SK-N-DZ (cell line): ENCODE measurements at regions not wholly inside any gene's neighbourhood (a gene's known extent, or its start where the extent isn't known, plus 50 kb on each side); places are given as distances from the start of the nearest gene placed in this dataset.
A peak's percentile ranks its signal among the peaks of the same experiment; 100 is the strongest.
"Not testable (repeated sequence)": the region's sequence is repeated elsewhere in the genome, so short reads cannot be mapped to it uniquely, and the experiment has no call there.

ENCODE experiments used
- DNase-seq: peaks from one replicate; pipeline ENCODE4 v3.0.0-alpha.2; 2015; ENCODE audit warnings: low spot score
- small RNA-seq, 2 experiments: library from RNA; depleted of rRNA; stranded (forward); fragments of <200 nt; gene quantifications; one replicate each; pipeline ENCODE3, GENCODE V24; 2014

DNA sequence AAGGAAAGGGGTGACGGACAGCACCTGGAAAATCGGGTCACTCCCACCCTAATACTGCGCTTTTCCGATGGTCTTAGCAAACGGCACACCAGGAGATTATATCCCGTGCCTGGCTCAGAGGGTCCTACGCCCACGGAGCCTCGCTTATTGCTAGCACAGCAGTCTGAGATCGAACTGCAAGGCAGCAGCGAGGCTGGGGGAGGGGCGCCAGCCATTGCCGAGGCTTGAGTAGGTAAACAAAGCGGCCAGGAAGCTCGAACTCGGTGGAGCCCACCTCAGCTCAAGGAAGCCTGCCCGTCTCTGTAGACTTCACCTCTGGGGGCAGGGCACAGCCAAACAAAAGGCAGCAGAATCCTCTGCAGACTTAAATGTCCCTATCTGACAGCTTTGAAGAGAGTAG, 91.5 kb upstream of the MBIP start:
- DNase-seq: not testable (repeated sequence)

DNA sequence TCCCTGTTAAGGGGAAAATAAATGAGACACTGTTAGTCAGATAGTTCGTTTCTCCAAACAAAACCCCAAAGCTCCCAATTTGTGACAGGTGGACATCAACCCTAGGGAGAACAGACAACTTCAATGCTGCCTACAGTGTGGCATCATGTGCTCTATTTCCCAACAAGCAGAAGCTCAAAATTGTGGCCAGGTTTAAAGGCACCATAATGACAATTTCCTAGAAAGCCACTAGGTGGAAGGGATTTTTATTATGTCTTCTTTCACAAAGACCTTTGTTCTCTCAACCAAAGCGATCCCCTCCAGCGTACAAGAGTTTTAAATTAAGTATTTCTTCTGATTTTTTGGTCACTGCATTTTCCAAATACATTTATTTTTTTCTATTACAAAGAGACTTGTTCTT, 88.0 kb upstream of the MBIP start:
- DNase-seq: no peak

DNA sequence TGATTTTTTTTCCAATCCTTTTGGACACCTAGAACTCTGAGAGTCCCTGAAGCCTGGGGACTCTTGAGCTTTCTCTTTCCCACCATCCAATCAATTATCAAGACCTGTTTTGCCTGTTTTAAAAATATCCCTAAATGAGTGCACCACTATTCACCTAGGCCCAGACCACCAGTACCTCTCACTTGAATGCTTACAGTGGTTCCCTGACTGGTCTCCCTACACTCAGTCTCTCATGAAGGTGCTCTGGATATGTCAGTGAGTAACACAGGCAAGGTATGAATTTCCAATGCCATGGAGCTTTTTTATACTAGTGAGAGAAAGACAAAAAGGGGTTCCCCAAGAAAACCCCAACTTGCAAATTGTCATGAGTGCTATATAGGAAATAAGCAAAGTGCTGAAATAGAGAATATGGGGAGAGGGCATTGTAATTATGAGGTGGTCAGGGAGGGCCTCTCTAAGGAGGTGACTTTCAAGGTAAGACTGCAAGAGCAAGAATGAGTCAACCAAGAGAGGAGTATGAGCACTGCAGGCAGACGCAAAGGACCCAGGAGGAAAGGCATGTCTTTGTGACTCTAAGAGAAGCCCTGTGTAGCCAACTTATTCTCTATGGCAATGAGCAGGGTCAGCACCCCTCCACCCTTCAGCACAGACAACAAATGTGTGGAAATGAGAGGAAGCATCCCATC, 85.3 kb upstream of the MBIP start:
- DNase-seq: no peak

- DNase-seq: no peak
Observed at GRCh38 chr14:36402867-36403266, 82.4 kb upstream of the MBIP start.

GRCh38 chr14:36398463-36399291, 78.2 kb upstream of the MBIP start:
- no peak for DNase-seq

DNA sequence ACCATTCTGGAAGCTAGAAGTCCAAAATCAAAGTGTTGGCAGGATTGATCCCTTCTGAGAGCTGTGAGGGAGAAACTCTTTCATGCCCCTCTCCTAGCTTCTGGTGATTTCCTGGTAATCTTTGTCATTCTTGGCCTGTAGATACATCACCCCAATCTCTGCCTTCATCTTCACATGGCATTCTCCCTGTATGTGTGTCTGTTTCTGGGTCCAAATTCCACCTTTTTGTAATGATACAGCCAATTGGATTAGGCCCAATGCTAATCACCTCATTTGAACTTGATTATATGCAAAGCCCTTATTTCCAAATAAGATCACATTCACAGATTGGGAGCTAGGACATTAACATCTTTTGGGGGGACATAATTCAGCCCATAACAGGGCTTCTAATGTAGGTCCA, 76.9 kb upstream of the MBIP start:
- DNase-seq: no peak

GRCh38 chr14:36396798-36397197, 76.4 kb upstream of the MBIP start:
- DNase-seq: no peak

GRCh38 chr14:36394593-36394992, 74.2 kb upstream of the MBIP start:
- no peak for DNase-seq

DNA sequence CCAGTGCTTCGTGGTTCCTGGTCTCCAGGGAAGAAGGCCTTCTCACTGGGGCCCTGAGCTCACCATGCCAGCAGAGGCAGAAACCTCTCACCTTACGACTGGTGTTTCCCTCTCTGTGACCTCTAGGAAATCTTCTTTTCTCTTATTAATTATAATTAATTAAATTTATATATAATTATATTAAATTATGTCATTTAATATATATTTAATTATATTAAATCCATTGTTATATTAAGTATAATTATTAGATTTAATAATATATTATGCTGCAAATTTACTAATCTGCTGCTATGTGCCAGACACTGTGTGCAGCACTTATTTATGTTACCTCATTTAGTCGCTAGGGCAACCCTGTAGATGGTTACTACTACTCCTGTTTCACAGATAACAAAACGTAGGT, 70.3 kb upstream of the MBIP start:
- no peak for DNase-seq

- no peak for DNase-seq
Observed at GRCh38 chr14:36383767-36384431, 63.5 kb upstream of the MBIP start.

DNA sequence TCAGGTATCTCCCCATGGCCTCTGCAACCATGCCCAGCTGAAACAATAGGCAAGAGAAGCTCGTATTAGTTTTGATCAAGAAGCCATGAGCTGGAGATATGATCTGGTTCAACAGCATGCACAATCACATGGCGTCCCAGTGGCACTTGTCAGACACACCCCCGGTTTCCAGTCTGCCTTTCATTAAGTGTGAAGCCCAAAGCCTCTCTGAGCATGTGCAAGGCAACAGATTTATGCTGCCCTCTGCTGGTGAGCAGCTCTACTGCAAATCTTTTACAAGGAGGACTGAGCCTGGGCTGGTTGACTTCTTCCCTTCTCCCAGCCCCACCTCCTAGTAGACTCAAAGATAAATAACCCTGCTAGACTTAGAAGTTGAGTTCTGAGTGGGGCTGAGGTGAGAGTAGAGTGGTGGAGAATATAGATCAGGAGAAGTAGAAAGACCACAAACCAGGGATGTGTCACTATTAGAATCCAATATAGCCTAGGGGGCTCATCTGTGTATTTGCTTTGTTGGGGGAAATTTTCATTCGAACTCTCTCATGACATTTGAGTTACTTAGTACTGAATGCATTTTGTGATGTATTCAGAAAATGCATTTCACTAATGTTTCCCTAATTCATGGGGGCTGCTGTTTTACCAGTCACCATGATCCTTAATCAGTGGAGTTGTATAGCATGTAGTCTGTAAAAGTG, 53.7 kb upstream of the MBIP start:
- peak; percentile 75 for DNase-seq

Small RNA genes lying in the stretch of these regions (small RNA-seq; reads per million reads assigned to genes)
- gene RNU7-93P: 0 reads per million in 2 experiments
